ENCODE measurements at regions not wholly inside any gene's neighbourhood (a gene's known extent, or its start where the extent isn't known, plus 50 kb on each side); places are given as distances from the start of the nearest gene placed in this dataset.

DNA sequence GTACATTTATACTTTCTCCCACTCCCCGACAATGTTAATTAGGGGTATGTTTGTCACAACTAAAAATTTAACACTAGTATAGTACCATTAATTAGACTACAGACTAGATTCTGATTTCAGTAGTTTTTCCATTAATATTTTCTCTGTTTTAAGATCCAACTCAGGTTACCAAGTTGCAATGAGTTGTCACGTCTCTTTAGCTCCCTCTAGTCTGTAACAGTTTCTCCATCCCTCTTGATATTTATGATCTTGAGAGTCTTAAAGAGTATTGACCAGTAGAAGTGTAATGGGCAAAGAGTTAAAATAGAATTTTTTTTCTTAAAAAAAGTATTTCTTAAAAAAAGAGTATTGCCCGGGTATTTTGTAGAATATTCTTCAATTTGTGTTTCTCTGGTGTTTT, 598.1 kb downstream of the TBC1D4 start:
- TF ChIP-seq, protein P1, sequence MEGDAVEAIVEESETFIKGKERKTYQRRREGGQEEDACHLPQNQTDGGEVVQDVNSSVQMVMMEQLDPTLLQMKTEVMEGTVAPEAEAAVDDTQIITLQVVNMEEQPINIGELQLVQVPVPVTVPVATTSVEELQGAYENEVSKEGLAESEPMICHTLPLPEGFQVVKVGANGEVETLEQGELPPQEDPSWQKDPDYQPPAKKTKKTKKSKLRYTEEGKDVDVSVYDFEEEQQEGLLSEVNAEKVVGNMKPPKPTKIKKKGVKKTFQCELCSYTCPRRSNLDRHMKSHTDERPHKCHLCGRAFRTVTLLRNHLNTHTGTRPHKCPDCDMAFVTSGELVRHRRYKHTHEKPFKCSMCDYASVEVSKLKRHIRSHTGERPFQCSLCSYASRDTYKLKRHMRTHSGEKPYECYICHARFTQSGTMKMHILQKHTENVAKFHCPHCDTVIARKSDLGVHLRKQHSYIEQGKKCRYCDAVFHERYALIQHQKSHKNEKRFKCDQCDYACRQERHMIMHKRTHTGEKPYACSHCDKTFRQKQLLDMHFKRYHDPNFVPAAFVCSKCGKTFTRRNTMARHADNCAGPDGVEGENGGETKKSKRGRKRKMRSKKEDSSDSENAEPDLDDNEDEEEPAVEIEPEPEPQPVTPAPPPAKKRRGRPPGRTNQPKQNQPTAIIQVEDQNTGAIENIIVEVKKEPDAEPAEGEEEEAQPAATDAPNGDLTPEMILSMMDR (IDR thresholded peaks at IDR 0.05): no peak
- no peak for TF ChIP-seq POLR2A (IDR thresholded peaks at IDR 0.05)
